ENCODE measurements at regions not wholly inside any gene's neighbourhood (a gene's known extent, or its start where the extent isn't known, plus 50 kb on each side); places are given as distances from the start of the nearest gene placed in this dataset.

DNA sequence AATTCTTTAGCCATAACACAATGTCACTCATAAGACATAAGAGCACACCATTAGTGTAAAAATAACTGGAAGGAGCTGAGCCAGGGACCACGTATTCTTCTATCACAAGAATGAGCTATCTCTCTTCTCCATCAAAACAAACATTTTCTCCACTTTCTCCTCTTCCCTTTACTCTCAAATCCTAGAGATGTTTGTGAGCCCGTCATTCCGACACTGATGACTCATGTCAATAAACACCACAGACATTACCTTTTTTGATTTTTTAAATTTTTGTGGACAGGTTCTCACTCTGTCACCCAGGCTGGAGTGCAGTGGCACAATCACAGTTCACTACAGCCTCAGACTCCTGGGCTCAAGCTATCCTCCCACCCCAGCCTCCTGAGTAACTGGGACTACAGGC is 86.6 kb downstream of the MEX3B start:
- TF ChIP-seq RXRA (IDR thresholded peaks at IDR 0.05; ENCODE audit: borderline replicate concordance, low read depth) = no peak
- TF ChIP-seq, protein P1, sequence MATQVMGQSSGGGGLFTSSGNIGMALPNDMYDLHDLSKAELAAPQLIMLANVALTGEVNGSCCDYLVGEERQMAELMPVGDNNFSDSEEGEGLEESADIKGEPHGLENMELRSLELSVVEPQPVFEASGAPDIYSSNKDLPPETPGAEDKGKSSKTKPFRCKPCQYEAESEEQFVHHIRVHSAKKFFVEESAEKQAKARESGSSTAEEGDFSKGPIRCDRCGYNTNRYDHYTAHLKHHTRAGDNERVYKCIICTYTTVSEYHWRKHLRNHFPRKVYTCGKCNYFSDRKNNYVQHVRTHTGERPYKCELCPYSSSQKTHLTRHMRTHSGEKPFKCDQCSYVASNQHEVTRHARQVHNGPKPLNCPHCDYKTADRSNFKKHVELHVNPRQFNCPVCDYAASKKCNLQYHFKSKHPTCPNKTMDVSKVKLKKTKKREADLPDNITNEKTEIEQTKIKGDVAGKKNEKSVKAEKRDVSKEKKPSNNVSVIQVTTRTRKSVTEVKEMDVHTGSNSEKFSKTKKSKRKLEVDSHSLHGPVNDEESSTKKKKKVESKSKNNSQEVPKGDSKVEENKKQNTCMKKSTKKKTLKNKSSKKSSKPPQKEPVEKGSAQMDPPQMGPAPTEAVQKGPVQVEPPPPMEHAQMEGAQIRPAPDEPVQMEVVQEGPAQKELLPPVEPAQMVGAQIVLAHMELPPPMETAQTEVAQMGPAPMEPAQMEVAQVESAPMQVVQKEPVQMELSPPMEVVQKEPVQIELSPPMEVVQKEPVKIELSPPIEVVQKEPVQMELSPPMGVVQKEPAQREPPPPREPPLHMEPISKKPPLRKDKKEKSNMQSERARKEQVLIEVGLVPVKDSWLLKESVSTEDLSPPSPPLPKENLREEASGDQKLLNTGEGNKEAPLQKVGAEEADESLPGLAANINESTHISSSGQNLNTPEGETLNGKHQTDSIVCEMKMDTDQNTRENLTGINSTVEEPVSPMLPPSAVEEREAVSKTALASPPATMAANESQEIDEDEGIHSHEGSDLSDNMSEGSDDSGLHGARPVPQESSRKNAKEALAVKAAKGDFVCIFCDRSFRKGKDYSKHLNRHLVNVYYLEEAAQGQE (IDR thresholded peaks at IDR 0.05; ENCODE audit: low read depth, low read length) = no peak
- H3K4me1 ChIP-seq (ENCODE audit: control insufficient read depth in 1 of 2, insufficient read depth in 2 of 2, low read depth in 1 of 2, low read length in 1 of 2) = peaks cover 0 to 2% of the 10 kb centered on the region in 2 experiments; a peak in 1 of 4 replicates
- ChIA-PET CTCF (interaction anchor here (0.6 kb wide), 1 partner anchor 341 kb away, joined by 3 read pairs; no protein-coding TSS in a partner anchor), POLR2A (no interaction called here)
- H3K4me2 ChIP-seq = no peak overlapping the region
- H3K27me3 ChIP-seq (ENCODE audit: insufficient read depth) = no peaks in the 10 kb centered on the region
- H2AFZ ChIP-seq (ENCODE audit: low read depth) = no peak overlapping the region
- no peaks in the 10 kb centered on the region for H3K79me2 ChIP-seq (ENCODE audit: insufficient read depth)
- no peak for DNase-seq
- no peaks in the 10 kb centered on the region for H3K9me2 ChIP-seq
- H3K27ac ChIP-seq (ENCODE audit: low read depth in 2 of 2, low read length in 1 of 2) = no peak overlapping the region
- H3F3A ChIP-seq (replicated peaks; ENCODE audit: insufficient read depth) = no peaks in the 10 kb centered on the region
- no peaks in the 10 kb centered on the region for H3K9me3 ChIP-seq
- no peak overlapping the region for H3K9ac ChIP-seq
- 57% methylated on average over 3 of the region's 3 CpGs for WGBS (ENCODE audit: low lambda C conversion rate)
- H4K20me1 ChIP-seq (ENCODE audit: insufficient read depth) = no peaks in the 10 kb centered on the region
- H3K4me3 ChIP-seq (ENCODE audit: low read depth in 2 of 2, low read length in 1 of 2) = no peak overlapping the region
- no peaks in the 10 kb centered on the region for H3K36me3 ChIP-seq (replicated peaks in 1 of 2; ENCODE audit: control insufficient read depth in 1 of 2, insufficient read depth in 2 of 2, low read length in 1 of 2)

- POLR2A ChIA-PET = no interaction called here
- peaks cover 0 to 2% of the 10 kb centered on the region in 2 experiments; a peak in 1 of 4 replicates for H3K4me1 ChIP-seq (ENCODE audit: control insufficient read depth in 1 of 2, insufficient read depth in 2 of 2, low read depth in 1 of 2, low read length in 1 of 2)
- DNase-seq = no peak
- no peaks in the 10 kb centered on the region for H3K9me2 ChIP-seq
- no peaks in the 10 kb centered on the region for H3K36me3 ChIP-seq (replicated peaks in 1 of 2; ENCODE audit: control insufficient read depth in 1 of 2, insufficient read depth in 2 of 2, low read length in 1 of 2)
- H4K20me1 ChIP-seq (ENCODE audit: insufficient read depth) = no peaks in the 10 kb centered on the region
- H2AFZ ChIP-seq (ENCODE audit: low read depth) = no peak overlapping the region
- H3K9me3 ChIP-seq = no peaks in the 10 kb centered on the region
- H3K79me2 ChIP-seq (ENCODE audit: insufficient read depth) = no peaks in the 10 kb centered on the region
- CTCF ChIA-PET = no interaction called here
- H3K27ac ChIP-seq (ENCODE audit: low read depth in 2 of 2, low read length in 1 of 2) = no peak overlapping the region
- H3K27me3 ChIP-seq (ENCODE audit: insufficient read depth) = no peaks in the 10 kb centered on the region
- no peak overlapping the region for H3K9ac ChIP-seq
- H3F3A ChIP-seq (replicated peaks; ENCODE audit: insufficient read depth) = no peaks in the 10 kb centered on the region
- WGBS (ENCODE audit: low lambda C conversion rate) = 46% methylated on average over 3 of the region's 4 CpGs
- H3K4me3 ChIP-seq (ENCODE audit: low read depth in 2 of 2, low read length in 1 of 2) = no peak overlapping the region
- TF ChIP-seq EZH2phosphoT487 (IDR thresholded peaks at IDR 0.05; ENCODE audit: borderline replicate concordance, low read depth) (no peak), YY1 (IDR thresholded peaks at IDR 0.05; ENCODE audit: low read depth) (no peak), MEF2A (IDR thresholded peaks at IDR 0.05; ENCODE audit: borderline replicate concordance, low read depth) (no peak)
- no peak overlapping the region for H3K4me2 ChIP-seq
Measured at GRCh38 chr15:81957698-81958097, 88.1 kb downstream of the MEX3B start.

- no peaks in the 10 kb centered on the region for H3F3A ChIP-seq (replicated peaks; ENCODE audit: insufficient read depth)
- H3K27me3 ChIP-seq (ENCODE audit: insufficient read depth) = no peaks in the 10 kb centered on the region
- no peak overlapping the region for H3K9ac ChIP-seq
- POLR2A ChIA-PET = no interaction called here
- no peaks in the 10 kb centered on the region for H3K9me2 ChIP-seq
- H3K4me1 ChIP-seq (ENCODE audit: control insufficient read depth in 1 of 2, insufficient read depth in 2 of 2, low read depth in 1 of 2, low read length in 1 of 2) = peaks cover 2 to 3% of the 10 kb centered on the region in 2 experiments; a peak in 2 of 4 replicates
- no peaks in the 10 kb centered on the region for H4K20me1 ChIP-seq (ENCODE audit: insufficient read depth)
- no peak overlapping the region for H3K4me2 ChIP-seq
- no peak overlapping the region for H2AFZ ChIP-seq (ENCODE audit: low read depth)
- H3K27ac ChIP-seq (ENCODE audit: low read depth in 2 of 2, low read length in 1 of 2) = no peak overlapping the region
- CTCF ChIA-PET = interaction anchor here (0.6 kb wide), 1 partner anchor 9 kb away, joined by 3 read pairs; no protein-coding TSS in a partner anchor
- no peak for DNase-seq
- no peaks in the 10 kb centered on the region for H3K36me3 ChIP-seq (replicated peaks in 1 of 2; ENCODE audit: control insufficient read depth in 1 of 2, insufficient read depth in 2 of 2, low read length in 1 of 2)
- 53% methylated on average over 6 of the region's 6 CpGs for WGBS (ENCODE audit: low lambda C conversion rate)
- H3K79me2 ChIP-seq (ENCODE audit: insufficient read depth) = no peaks in the 10 kb centered on the region
- H3K9me3 ChIP-seq = no peaks in the 10 kb centered on the region
- H3K4me3 ChIP-seq (ENCODE audit: low read depth in 2 of 2, low read length in 1 of 2) = no peak overlapping the region
- no peak for TF ChIP-seq RXRA (IDR thresholded peaks at IDR 0.05; ENCODE audit: borderline replicate concordance, low read depth)
- no peak for TF ChIP-seq JUND (IDR thresholded peaks at IDR 0.05)
- no peak for TF ChIP-seq YY1 (IDR thresholded peaks at IDR 0.05; ENCODE audit: low read depth)
- TF ChIP-seq USF2 (IDR thresholded peaks at IDR 0.05; ENCODE audit: borderline replicate concordance, low read depth, low read length) = no peak
- TF ChIP-seq, protein P1 (IDR thresholded peaks at IDR 0.05; ENCODE audit: low read depth, low read length) = no peak
- TF ChIP-seq TCF12 (IDR thresholded peaks at IDR 0.05) = no peak
- TF ChIP-seq GABPA (IDR thresholded peaks at IDR 0.05; ENCODE audit: low read depth) = no peak
- no peak for TF ChIP-seq RCOR1 (IDR thresholded peaks at IDR 0.05; ENCODE audit: low read length)
- TF ChIP-seq FOSL2 (IDR thresholded peaks at IDR 0.05; ENCODE audit: borderline replicate concordance, low read depth) = no peak
Measured at GRCh38 chr15:81955382-81956062, 90.3 kb downstream of the MEX3B start.
